ENCODE measurements at regions not wholly inside any gene's neighbourhood (a gene's known extent, or its start where the extent isn't known, plus 50 kb on each side); places are given as distances from the start of the nearest gene placed in this dataset.

GRCh38 chr3:102750322-102750721 is 315.5 kb downstream of the ZPLD1 start:
- DNase-seq (ENCODE audit: low spot score), result no peak

GRCh38 chr3:102753901-102754300 is 319.1 kb downstream of the ZPLD1 start:
- no peak for DNase-seq (ENCODE audit: low spot score)

GRCh38 chr3:102756706-102757105 is 321.9 kb downstream of the ZPLD1 start:
- DNase-seq (ENCODE audit: low spot score), result no peak

- no peak for DNase-seq (ENCODE audit: low spot score)
Observed at GRCh38 chr3:102757950-102758349, 323.1 kb downstream of the ZPLD1 start.

GRCh38 chr3:102761766-102762165 is 327.0 kb downstream of the ZPLD1 start:
- DNase-seq (ENCODE audit: low spot score), result no peak

- DNase-seq (ENCODE audit: low spot score), result peak; percentile 7
Observed at GRCh38 chr3:102790747-102791325, 356.0 kb downstream of the ZPLD1 start.

GRCh38 chr3:102791641-102792589 is 357.1 kb downstream of the ZPLD1 start:
- DNase-seq (ENCODE audit: low spot score), result no peak

GRCh38 chr3:102796804-102797203 is 362.0 kb downstream of the ZPLD1 start:
- no peak for DNase-seq (ENCODE audit: low spot score)

GRCh38 chr3:102802819-102803420 is 368.1 kb downstream of the ZPLD1 start:
- DNase-seq (ENCODE audit: low spot score), result no peak

GRCh38 chr3:102810937-102811336 is 376.1 kb downstream of the ZPLD1 start:
- DNase-seq (ENCODE audit: low spot score), result no peak

GRCh38 chr3:102826636-102827035 is 391.8 kb downstream of the ZPLD1 start:
- no peak for DNase-seq (ENCODE audit: low spot score)

- DNase-seq (ENCODE audit: low spot score), result no peak
Observed at GRCh38 chr3:102827386-102827785, 392.6 kb downstream of the ZPLD1 start.

- no peak for DNase-seq (ENCODE audit: low spot score)
Observed at GRCh38 chr3:102830415-102830814, 395.6 kb downstream of the ZPLD1 start.

- no peak for DNase-seq (ENCODE audit: low spot score)
Observed at GRCh38 chr3:102841866-102842265, 407.1 kb downstream of the ZPLD1 start.

GRCh38 chr3:102866845-102867244 is 432.0 kb downstream of the ZPLD1 start:
- no peak for DNase-seq (ENCODE audit: low spot score)

- DNase-seq (ENCODE audit: low spot score), result no peak
Observed at GRCh38 chr3:102883515-102883914, 448.7 kb downstream of the ZPLD1 start.

- no peak for DNase-seq (ENCODE audit: low spot score)
Observed at GRCh38 chr3:102885289-102885688, 450.5 kb downstream of the ZPLD1 start.

- DNase-seq (ENCODE audit: low spot score), result no peak
Observed at GRCh38 chr3:102887431-102887830, 452.6 kb downstream of the ZPLD1 start.

GRCh38 chr3:102896851-102897621 is 462.2 kb downstream of the ZPLD1 start:
- DNase-seq (ENCODE audit: low spot score), result no peak

- no peak for DNase-seq (ENCODE audit: low spot score)
Observed at GRCh38 chr3:102904629-102905028, 469.8 kb downstream of the ZPLD1 start.

- DNase-seq (ENCODE audit: low spot score), result no peak
Observed at GRCh38 chr3:102905811-102906210, 471.0 kb downstream of the ZPLD1 start.

GRCh38 chr3:102906818-102907217 is 472.0 kb downstream of the ZPLD1 start:
- DNase-seq (ENCODE audit: low spot score), result no peak

Measured in AG08396 (cell line).